CD4-positive, CD25-positive, alpha-beta regulatory T cell (primary cell): ENCODE measurements at regions not wholly inside any gene's neighbourhood (a gene's known extent, or its start where the extent isn't known, plus 50 kb on each side); places are given as distances from the start of the nearest gene placed in this dataset.
"Not testable (repeated sequence)": the region's sequence is repeated elsewhere in the genome, so short reads cannot be mapped to it uniquely, and the experiment has no call there.

Experiments
- ATAC-seq, 2 donors: fragments of 150-1000 bp; cut with Tn5 transposase; one replicate each; pipeline ENCODE4 v1.10.0; 2021; ENCODE audit warnings: low read depth in 2 of 2, moderate number of reproducible peaks in 2 of 2, moderate library complexity in 1 of 2
- DNase-seq, 3 donors: peaks; one replicate each; pipeline versions ENCODE4 v3.0.0 to v3.0.0-alpha.2; 2012 to 2022; ENCODE audit warnings: mixed read lengths in 1 of 3
- H3K27ac ChIP-seq: one replicate; pipeline ENCODE4 v1.7.0; 2013; ENCODE audit warnings: mild to moderate bottlenecking, low read length; ENCODE audit not compliant: insufficient read depth, poor library complexity, severe bottlenecking
- H3K27me3 ChIP-seq: one replicate; pipeline ENCODE4 v1.7.0; 2013; ENCODE audit warnings: low read length; ENCODE audit not compliant: control insufficient read depth, insufficient read depth
- H3K36me3 ChIP-seq: one replicate; pipeline ENCODE4 v1.7.0; 2013; ENCODE audit warnings: mild to moderate bottlenecking, low read length, moderate library complexity; ENCODE audit not compliant: control insufficient read depth, insufficient read depth
- H3K4me1 ChIP-seq: 2 replicates; pipeline ENCODE4 v1.7.0; 2013; ENCODE audit warnings: mild to moderate bottlenecking, low read length; ENCODE audit not compliant: insufficient read depth, control insufficient read depth, poor library complexity, severe bottlenecking
- H3K4me3 ChIP-seq: one replicate; pipeline ENCODE4 v1.7.0; 2013; ENCODE audit warnings: low read depth, mild to moderate bottlenecking, low read length, moderate library complexity
- H3K9me3 ChIP-seq, 2 experiments: 1 replicate in 1 of 2; 2 replicates in 1 of 2; pipeline ENCODE4 v1.7.0; 2013; ENCODE audit warnings: low read length in 2 of 2, mild to moderate bottlenecking in 1 of 2, moderate library complexity in 1 of 2; ENCODE audit not compliant: control insufficient read depth in 2 of 2
- H3K27ac Mint-ChIP-seq, 3 donors: one replicate each; pipeline ENCODE4 v1.8.0; 2020 to 2022; ENCODE audit warnings: mild to moderate bottlenecking in 3 of 3, mixed read lengths in 3 of 3, moderate library complexity in 2 of 3
- H3K27me3 Mint-ChIP-seq: one replicate; pipeline ENCODE4 v1.8.0; 2022; ENCODE audit warnings: mild to moderate bottlenecking, mixed read lengths
- H3K36me3 Mint-ChIP-seq: one replicate; pipeline ENCODE4 v1.8.0; 2020; ENCODE audit warnings: mixed read lengths
- H3K4me1 Mint-ChIP-seq, 4 donors: one replicate each; pipeline ENCODE4 v1.8.0; 2020 to 2022; ENCODE audit warnings: mixed read lengths in 4 of 4, mild to moderate bottlenecking in 1 of 4
- H3K4me3 Mint-ChIP-seq, 4 donors: one replicate each; pipeline ENCODE4 v1.8.0; 2020 to 2022; ENCODE audit warnings: mild to moderate bottlenecking in 4 of 4, mixed read lengths in 4 of 4, moderate library complexity in 3 of 4
- H3K9me3 Mint-ChIP-seq, 7 donors: one replicate each; pipeline ENCODE4 v1.8.0; 2020 to 2022; ENCODE audit warnings: mixed read lengths in 7 of 7, mild to moderate bottlenecking in 3 of 7, moderate library complexity in 2 of 7

- not testable (repeated sequence) for H3K36me3 ChIP-seq, DNase-seq, H3K4me3 ChIP-seq, H3K36me3 Mint-ChIP-seq, ATAC-seq, H3K4me1 ChIP-seq, H3K9me3 ChIP-seq, H3K27me3 Mint-ChIP-seq, H3K27me3 ChIP-seq, H3K27ac Mint-ChIP-seq, H3K9me3 Mint-ChIP-seq, H3K4me1 Mint-ChIP-seq, H3K27ac ChIP-seq, H3K4me3 Mint-ChIP-seq
Observed at GRCh38 chr2:111280709-111281286, 160.1 kb downstream of the BCL2L11 start.

- H3K27me3 ChIP-seq, H3K9me3 Mint-ChIP-seq, H3K9me3 ChIP-seq, ATAC-seq, H3K27ac Mint-ChIP-seq, H3K4me1 ChIP-seq, DNase-seq, H3K4me3 ChIP-seq, H3K4me3 Mint-ChIP-seq, H3K27me3 Mint-ChIP-seq, H3K27ac ChIP-seq, H3K36me3 ChIP-seq, H3K4me1 Mint-ChIP-seq, H3K36me3 Mint-ChIP-seq: not testable (repeated sequence)
Observed at GRCh38 chr2:111282162-111282561, 161.4 kb downstream of the BCL2L11 start.

GRCh38 chr2:111287646-111288568, 167.2 kb downstream of the BCL2L11 start:
- not testable (repeated sequence) for DNase-seq, H3K4me3 ChIP-seq, H3K9me3 Mint-ChIP-seq, H3K27me3 Mint-ChIP-seq, H3K27me3 ChIP-seq, H3K4me3 Mint-ChIP-seq, H3K4me1 Mint-ChIP-seq, H3K9me3 ChIP-seq, H3K4me1 ChIP-seq, H3K36me3 Mint-ChIP-seq, H3K27ac Mint-ChIP-seq, H3K36me3 ChIP-seq, H3K27ac ChIP-seq, ATAC-seq

GRCh38 chr2:111290370-111290769, 169.7 kb downstream of the BCL2L11 start:
- not testable (repeated sequence) for H3K27ac ChIP-seq, H3K27ac Mint-ChIP-seq, H3K9me3 Mint-ChIP-seq, H3K9me3 ChIP-seq, H3K4me1 ChIP-seq, DNase-seq, H3K36me3 ChIP-seq, H3K4me3 Mint-ChIP-seq, H3K27me3 ChIP-seq, H3K27me3 Mint-ChIP-seq, H3K4me1 Mint-ChIP-seq, ATAC-seq, H3K36me3 Mint-ChIP-seq, H3K4me3 ChIP-seq

DNA sequence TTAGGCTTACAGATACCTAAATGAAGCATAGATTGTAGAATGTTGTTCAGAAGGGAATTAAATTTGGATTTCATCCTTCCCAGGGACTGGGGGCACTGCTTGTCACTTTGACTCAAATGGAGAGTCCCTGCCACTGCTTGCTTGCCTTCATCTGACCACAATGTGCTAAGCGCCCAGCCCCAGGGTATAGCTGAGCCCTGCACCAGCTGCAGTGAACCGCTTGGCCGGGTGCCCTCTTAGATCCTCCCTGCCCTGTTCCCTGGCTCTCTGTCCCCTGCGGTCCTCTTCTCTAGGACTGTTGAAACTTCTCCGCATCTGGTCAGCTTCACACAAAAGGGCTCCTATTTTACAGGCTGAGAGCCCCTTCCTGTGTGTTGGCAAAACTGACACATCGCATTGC, 170.9 kb downstream of the BCL2L11 start:
- not testable (repeated sequence) for H3K4me3 Mint-ChIP-seq, H3K27me3 Mint-ChIP-seq, H3K9me3 Mint-ChIP-seq, H3K27ac Mint-ChIP-seq, H3K27me3 ChIP-seq, H3K36me3 ChIP-seq, H3K27ac ChIP-seq, H3K4me1 ChIP-seq, H3K4me3 ChIP-seq, H3K9me3 ChIP-seq, ATAC-seq, H3K4me1 Mint-ChIP-seq, H3K36me3 Mint-ChIP-seq
- peak in 1 of 3 donors; percentile 1 for DNase-seq

- H3K4me1 ChIP-seq, H3K27ac Mint-ChIP-seq, H3K4me3 Mint-ChIP-seq, H3K27ac ChIP-seq, H3K27me3 ChIP-seq, H3K4me1 Mint-ChIP-seq, ATAC-seq, H3K9me3 Mint-ChIP-seq, H3K36me3 Mint-ChIP-seq, H3K9me3 ChIP-seq, H3K36me3 ChIP-seq, H3K27me3 Mint-ChIP-seq, H3K4me3 ChIP-seq: not testable (repeated sequence)
- peak in 1 of 3 donors; percentile 50 for DNase-seq
Observed at GRCh38 chr2:111292232-111292968, 171.7 kb downstream of the BCL2L11 start.

DNA sequence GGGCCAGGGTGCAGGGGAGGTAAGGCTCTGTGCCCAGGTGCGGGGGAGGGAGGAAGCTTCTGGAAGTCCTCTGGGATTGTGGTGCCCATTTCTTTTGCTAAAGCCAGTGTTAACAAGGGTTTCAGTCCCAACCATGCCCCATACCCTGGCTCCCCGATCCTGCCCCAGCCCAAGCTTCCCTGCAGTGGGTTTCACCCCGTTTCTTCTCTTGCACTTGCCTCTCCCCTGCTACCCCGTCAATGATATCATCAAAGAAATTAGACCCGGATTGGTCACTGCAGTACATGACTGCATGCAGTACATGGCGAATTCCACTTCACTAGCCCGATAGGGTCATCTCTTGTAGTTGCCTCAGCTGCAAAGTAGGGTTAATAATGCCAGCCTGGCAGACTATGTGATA, 174.0 kb downstream of the BCL2L11 start:
- not testable (repeated sequence) for DNase-seq, H3K4me1 ChIP-seq, H3K4me3 Mint-ChIP-seq, H3K36me3 Mint-ChIP-seq, H3K27me3 Mint-ChIP-seq, H3K27me3 ChIP-seq, H3K36me3 ChIP-seq, H3K4me3 ChIP-seq, ATAC-seq, H3K9me3 ChIP-seq, H3K27ac ChIP-seq, H3K4me1 Mint-ChIP-seq, H3K27ac Mint-ChIP-seq, H3K9me3 Mint-ChIP-seq
